GM19238 (cell line): ENCODE measurements at regions not wholly inside any gene's neighbourhood (a gene's known extent, or its start where the extent isn't known, plus 50 kb on each side); places are given as distances from the start of the nearest gene placed in this dataset.
"Not testable (repeated sequence)": the region's sequence is repeated elsewhere in the genome, so short reads cannot be mapped to it uniquely, and the experiment has no call there.

ENCODE experiments used
- DNase-seq: peaks from one replicate; pipeline ENCODE4 v3.0.0; 2011; ENCODE audit warnings: low spot score; ENCODE audit not compliant: insufficient read length

DNA sequence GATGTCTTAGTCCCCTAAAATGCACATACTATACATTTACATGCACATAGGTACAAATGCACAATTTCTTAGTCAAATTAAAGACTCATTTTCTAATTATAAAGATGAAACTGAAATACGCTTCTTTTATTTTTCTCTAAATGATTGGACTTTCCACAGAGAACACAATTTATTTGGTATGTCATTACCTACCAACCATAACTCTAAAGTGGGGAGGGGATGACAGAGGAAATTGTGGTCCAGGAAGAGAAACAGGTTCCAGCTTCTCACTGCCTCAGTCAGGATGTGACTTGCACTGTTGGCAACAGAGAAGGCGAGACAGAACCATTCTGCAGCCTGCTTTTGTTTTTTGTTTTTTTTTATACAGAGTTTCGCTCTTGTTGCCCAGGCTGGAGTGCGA is 1189.2 kb downstream of the PLA2G4A start:
- no peak for DNase-seq

GRCh38 chr1:188022661-188023060 is 1193.9 kb downstream of the PLA2G4A start:
- DNase-seq: no peak

DNA sequence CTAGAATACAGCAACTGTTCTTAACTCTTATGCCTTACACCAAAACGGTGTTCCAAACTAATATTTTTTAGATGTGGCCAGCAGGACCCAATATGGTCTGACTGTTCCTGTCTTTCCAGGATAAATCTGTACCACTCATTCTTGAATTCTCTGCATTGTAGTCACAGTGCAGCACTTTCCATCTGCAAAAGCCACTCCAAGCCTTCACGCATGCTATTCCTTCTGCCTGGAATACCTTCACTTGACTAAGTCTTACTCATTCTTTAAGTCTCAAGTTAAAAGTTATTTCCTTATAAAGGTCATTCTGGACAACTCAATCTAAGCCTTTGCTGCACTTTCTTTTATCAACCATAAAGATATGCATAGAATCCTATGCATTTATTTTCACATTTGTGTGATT is 1194.5 kb downstream of the PLA2G4A start:
- DNase-seq: no peak

DNA sequence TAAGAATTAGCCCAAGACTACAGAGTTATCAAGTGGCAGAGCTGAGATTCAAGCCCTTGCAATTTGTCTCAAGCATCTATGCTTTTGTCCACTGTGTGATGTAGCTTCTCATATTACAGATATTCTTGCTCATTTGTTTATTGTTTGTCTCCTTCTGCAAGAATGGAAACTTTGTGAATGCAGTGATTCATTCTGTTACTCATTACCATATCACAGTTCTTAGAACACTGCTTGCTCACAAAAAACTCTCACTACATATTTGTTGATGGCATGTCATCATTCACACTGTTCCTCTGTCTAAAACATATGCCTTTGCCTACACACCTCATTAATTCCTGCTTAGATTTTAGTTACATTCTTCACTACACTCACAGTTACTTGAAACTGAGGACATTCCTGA is 1198.9 kb downstream of the PLA2G4A start:
- no peak for DNase-seq

- not testable (repeated sequence) for DNase-seq
Observed at GRCh38 chr1:188037572-188037971, 1208.8 kb downstream of the PLA2G4A start.

- no peak for DNase-seq
Observed at GRCh38 chr1:188043536-188044245, 1214.9 kb downstream of the PLA2G4A start.

DNA sequence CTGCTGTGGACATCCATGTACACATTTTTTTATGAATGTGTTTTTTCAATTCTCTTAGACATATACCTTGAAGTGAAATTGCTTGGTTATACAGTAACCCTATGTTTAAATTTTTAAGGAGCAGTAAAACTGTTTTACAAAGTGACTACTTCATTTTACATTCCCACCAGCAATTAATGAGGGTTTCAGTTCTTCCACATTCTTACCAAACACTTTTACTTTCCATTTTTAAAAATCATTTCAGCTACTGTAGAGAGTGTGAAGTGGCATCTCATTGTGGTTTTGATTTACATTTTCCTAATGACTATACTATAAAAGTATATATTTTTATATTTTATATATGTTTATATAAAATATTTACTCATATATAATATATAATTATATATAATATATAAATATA is 1221.5 kb downstream of the PLA2G4A start:
- no peak for DNase-seq

DNA sequence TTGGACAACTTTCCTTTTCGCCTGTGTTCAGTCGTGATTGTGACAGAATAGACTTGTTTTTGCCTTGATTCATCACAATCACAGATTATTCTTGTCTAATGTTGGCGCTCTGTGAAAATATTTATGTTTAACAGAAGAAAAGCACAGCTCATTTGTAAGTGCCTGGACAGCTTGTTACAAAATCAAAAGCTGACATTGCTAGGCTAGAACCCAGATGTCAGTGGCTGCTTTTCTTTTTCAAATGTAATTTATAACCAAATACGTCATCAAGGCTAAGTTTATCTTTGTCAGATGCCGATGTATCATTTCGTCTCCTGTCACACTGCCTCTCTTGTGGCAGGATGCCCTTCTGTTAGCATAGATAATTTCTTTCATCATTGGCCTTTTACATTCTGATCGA is 1227.3 kb downstream of the PLA2G4A start:
- DNase-seq: no peak

DNA sequence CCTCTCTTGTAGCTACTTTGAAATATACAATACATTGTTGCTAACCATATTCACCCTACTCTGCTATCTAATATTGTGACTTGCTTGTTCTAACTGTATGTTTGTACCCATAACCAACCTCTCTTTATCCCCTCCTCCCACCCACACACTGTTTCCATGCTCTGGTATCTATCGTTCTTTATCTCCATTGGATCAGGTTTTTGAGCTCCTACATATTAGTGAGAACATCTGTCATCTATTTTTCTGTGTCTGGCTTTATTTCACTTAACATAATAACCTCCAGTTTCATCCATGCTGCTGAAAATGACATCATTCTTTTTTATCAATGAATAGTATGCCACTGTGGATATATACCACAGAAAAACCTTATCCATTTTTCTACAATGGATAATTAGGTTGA is 1230.1 kb downstream of the PLA2G4A start:
- no peak for DNase-seq

GRCh38 chr1:188061881-188062280 is 1233.1 kb downstream of the PLA2G4A start:
- DNase-seq: no peak

DNA sequence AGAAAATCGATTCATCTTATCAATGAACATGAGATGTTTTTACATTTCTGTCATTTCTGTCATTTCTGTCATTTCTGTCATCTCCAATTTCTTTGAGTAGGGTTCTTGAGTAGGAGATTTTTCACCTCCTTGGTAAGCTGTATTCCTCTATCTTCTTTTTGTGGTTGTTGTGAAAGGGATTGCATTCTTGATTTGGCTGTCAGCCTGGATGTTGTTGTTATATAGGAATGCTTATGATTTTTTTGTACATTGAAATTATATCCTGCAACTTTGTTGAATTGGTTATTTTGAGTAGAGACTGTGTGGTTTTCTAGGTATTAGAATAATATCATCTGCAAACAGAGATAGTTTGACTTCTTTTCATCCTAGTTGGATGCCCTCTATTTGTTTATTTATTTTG is 1233.7 kb downstream of the PLA2G4A start:
- no peak for DNase-seq

DNA sequence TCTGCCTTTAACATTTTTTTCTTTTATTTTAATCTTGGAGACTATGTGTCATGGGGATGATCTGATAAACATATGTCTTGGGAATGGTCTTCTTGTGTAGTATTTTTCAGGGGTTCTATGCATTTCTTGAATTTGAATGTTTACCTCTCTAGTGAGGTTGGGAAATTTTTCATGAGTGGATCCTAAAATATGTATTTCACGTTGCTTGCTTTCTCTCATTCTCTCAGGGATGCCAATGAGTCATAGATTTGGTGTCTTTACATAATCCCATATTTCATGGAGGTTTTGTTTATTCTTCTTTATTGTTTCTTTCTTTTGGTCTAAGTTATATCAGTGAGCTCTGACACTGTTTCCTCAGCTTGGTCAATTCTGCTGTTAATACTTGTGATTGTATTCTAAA is 1237.2 kb downstream of the PLA2G4A start:
- no peak for DNase-seq

- DNase-seq: no peak
Observed at GRCh38 chr1:188070848-188071247, 1242.1 kb downstream of the PLA2G4A start.

DNA sequence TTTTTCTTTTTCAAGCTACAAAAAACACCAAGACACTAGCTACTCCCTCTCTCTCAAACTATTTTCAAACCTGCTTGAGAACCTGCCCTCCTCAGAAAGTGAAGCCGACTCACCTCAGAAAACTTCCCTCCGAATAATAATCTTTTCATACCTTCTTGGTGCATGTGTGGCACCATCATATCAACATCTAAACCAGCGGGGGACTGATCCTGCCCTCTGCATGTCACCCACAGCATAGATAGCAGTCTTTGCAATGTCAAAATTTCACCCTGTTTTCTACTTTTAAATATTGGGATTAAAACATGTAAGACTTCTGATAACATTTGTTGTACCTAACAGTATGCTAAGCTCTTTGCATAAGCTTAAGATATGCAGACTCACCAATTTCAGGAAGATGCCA is 1260.3 kb downstream of the PLA2G4A start:
- no peak for DNase-seq

DNA sequence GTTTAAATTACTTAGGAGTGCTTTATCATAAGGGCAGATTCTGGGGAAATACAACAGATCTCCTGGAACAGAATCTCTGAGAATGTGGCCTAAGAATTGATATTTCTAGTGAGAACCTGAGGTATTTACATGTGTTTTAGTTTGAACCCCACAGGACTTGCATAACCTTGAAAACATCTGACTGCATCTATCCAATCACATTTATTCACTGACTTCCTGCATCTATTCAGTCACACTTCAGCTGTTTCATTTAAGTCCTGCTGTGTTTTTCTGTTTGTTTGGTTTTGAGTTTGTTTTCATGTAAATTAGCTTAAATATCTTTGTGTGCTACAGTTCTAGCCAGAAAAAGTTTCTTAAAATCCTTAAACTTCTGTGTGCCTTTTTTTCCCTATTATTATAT is 1260.7 kb downstream of the PLA2G4A start:
- DNase-seq: no peak

DNA sequence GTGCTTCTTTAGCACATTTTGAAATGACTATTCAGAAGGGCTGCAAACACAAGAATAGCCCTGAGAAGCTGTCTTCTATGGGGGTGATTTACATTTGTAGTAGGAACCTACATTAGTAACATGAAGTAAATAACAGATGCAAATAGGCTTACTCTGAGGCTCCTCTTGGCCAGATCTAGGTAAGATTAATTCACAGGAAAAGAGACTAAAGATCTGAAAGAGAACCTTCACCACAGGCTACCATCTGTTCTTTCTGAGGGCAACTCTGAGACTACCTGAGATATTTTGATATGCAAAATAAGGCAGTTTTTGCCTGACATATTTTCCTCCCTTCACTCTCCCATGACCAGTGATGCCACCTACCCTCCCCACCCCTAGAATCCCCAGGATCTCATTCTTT is 1267.8 kb downstream of the PLA2G4A start:
- DNase-seq: no peak

- DNase-seq: no peak
Observed at GRCh38 chr1:188117436-188117835, 1288.7 kb downstream of the PLA2G4A start.

DNA sequence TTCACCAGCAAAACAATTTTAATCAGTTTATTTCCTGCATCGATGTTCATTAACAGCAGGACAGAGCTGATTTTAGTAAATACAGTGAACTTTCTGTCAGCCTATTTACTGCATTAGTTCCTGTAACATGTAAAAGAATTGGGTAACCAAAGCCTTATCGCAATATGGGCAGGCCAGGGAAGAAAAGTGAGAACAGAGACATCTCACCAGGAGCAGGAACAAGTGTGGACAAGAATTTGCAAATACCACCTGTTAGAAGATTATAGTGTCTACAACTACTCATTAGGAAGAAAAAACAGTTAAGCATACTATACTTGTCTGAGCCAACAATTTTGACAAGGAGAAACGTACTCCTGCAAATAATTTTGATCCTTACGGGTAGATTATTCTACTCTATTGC is 1293.9 kb downstream of the PLA2G4A start:
- DNase-seq: no peak

DNA sequence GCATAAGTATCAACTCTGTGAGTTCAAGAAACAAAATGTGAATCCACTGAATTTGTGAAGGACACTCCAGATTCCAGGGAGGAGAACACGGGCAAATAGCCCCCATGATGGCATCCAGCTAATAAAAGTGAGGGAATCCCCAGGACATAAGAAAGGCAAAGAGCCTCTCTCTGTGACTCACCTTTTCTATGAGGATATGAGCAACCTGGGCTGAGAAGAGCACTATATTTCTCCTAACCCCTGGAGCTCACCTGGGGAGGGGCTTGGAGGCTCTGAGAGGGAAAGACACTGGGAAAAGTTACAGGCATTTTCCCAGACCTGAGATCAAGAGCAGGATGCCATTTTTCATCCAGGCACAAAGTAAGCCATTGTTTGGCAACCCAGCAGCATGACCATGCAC is 1298.8 kb downstream of the PLA2G4A start:
- DNase-seq: no peak

DNA sequence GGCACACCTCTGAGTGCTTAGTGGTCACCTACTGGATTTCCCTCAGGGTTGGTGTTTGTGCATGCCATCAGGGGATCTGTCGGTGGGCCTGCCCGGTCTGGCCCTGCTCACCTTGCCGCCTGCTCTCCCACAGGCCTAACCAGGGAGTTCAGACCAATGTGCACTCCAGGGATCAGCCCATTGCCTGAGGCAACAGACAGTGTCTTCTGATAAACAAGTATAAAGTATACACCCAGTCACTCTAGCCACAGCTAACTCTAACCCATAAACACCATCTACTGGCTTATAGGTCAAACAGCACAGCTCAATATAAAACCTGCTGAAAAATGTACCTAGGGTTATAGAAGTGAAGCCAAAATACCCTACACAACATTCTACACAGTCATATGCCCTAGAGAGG is 1300.0 kb downstream of the PLA2G4A start:
- DNase-seq: no peak

GRCh38 chr1:188129856-188130838 is 1301.4 kb downstream of the PLA2G4A start:
- no peak for DNase-seq

DNA sequence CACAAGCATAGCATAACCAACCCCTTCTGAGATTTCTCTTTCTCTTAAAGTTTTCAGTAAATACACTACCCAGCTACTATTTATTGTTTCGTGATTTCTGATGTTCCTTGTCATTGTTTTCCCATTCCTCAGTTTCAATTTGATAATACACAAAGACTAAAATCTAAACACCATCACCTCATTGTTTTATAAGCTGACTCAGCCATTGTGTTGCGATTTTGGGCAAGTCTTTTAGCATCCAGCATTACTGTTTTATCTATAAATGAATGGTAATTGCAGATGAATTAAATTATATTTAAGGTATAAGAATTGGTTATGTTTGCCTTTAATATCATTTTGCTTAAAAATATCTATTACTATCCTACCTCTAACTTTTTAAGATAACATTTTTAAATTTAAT is 1308.5 kb downstream of the PLA2G4A start:
- DNase-seq: no peak

DNA sequence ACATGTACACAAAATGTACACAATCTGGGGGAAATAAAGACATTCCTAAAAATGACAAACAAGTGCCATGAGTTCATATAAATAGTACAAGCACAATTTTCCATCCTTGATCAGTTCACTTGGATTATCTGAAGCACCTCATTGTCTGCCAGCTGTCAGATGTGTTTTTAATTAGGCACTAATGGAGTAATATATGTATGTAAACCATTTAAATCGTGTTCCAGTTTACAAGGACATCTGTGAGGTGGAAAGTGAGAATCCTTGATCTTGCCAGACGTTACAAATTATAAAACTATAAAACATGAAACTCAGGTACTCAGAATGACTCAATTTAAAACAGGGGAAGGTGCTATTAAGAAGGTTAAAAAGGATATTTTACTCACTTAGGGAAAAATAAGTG is 1312.2 kb downstream of the PLA2G4A start:
- DNase-seq: no peak
